ENCODE measurements at regions not wholly inside any gene's neighbourhood (a gene's known extent, or its start where the extent isn't known, plus 50 kb on each side); places are given as distances from the start of the nearest gene placed in this dataset.

DNA sequence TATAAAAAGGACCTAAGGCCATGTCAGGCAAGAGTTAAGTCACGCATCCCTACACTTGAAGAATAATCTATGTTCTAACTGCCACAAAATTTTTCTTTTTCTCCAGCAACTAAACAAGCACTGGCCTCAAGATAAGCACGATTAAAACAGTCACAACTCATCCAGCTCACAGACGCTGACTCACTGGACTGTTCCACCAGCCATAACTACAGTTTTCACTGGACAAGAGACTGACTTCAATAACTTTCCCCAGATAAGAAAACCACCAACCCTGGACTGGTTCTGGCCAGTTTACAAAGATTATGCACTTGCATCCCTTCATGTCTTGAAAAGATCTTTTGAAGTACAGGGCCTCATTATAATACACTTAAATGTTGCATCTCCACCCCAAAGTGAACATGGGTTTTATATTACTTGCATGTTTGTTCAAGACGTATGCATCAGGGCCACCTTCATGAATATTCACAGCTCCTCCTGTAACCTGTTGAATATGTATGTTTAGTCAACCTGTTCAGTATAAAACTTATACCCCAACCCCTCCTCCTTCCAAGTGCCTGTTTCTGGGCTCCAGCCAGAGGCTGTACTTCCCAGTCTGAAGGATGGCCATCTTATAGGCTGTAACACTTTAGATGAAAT lies 129.3 kb upstream of the EPB41L4A start:
- no peak overlapping the region for H3K27ac ChIP-seq
- TF ChIP-seq POLR2A (IDR thresholded peaks at IDR 0.05) = no peak
- TF ChIP-seq, protein P1, sequence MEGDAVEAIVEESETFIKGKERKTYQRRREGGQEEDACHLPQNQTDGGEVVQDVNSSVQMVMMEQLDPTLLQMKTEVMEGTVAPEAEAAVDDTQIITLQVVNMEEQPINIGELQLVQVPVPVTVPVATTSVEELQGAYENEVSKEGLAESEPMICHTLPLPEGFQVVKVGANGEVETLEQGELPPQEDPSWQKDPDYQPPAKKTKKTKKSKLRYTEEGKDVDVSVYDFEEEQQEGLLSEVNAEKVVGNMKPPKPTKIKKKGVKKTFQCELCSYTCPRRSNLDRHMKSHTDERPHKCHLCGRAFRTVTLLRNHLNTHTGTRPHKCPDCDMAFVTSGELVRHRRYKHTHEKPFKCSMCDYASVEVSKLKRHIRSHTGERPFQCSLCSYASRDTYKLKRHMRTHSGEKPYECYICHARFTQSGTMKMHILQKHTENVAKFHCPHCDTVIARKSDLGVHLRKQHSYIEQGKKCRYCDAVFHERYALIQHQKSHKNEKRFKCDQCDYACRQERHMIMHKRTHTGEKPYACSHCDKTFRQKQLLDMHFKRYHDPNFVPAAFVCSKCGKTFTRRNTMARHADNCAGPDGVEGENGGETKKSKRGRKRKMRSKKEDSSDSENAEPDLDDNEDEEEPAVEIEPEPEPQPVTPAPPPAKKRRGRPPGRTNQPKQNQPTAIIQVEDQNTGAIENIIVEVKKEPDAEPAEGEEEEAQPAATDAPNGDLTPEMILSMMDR (IDR thresholded peaks at IDR 0.05) = no peak
- intact Hi-C loops (cut with DNase I; ENCODE audit: low total_unique reads) = no loop called here
- no peaks in the 10 kb centered on the region for H3K27me3 ChIP-seq
- H3K4me1 ChIP-seq = no peaks in the 10 kb centered on the region
- no peak overlapping the region for H3K4me3 ChIP-seq
- H3K9me3 ChIP-seq = no peaks in the 10 kb centered on the region
- no peak for DNase-seq
- no peaks in the 10 kb centered on the region for H3K36me3 ChIP-seq

DNA sequence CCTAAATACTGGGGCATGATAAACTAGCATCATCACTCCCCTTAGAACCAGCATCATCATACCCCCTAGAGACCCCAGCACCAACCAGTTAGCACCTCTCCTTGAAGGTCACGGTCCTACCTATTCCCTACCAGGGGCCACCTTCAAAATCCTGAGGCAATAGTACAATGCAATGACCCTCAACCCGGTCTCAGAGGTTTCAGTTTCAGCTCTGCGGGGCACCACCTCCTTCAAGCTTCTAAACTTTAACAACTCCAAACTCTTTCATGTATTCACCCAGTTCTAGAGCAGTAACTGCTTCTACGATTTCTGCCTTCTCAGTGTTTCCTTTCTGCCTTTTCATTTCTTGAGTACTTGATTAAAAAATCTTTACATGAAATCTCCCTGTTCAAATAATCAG lies 130.1 kb upstream of the EPB41L4A start:
- no peak for DNase-seq
- TF ChIP-seq, protein P1 (IDR thresholded peaks at IDR 0.05) = no peak
- TF ChIP-seq POLR2A (IDR thresholded peaks at IDR 0.05) = no peak
- no peak overlapping the region for H3K27ac ChIP-seq
- H3K9me3 ChIP-seq = no peaks in the 10 kb centered on the region
- no peaks in the 10 kb centered on the region for H3K27me3 ChIP-seq
- no peaks in the 10 kb centered on the region for H3K36me3 ChIP-seq
- intact Hi-C loops (cut with DNase I; ENCODE audit: low total_unique reads) = no loop called here
- H3K4me3 ChIP-seq = no peak overlapping the region
- no peaks in the 10 kb centered on the region for H3K4me1 ChIP-seq

DNA sequence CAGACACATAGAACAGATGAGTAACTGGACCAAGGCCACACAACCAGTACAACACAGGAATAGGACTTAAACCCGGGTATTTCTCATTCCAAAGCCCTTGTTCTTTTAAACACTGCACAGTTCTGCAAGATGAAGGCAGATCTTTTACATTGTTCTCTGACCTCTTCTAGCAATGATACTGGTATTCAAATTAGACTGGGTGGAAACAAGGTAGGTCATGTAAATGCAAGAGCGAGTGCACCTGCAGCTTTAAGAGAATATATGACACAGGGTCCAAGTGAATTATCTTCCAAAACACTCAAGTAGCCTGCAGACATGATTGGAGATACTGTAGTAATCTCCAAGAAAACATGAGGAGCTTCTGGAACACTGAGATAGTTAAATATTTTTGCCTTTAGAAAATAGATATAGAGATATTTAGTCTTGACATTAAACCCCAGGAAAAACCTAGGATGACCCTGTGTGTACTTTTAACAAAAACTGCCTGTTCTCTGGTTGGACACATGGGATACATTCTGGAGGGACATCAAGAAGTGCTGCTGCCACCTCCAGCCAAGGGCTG lies 130.6 kb upstream of the EPB41L4A start:
- Histone ChIP-seq H3K4me1 (no peaks in the 10 kb centered on the region), H3K27ac (no peak overlapping the region), H3K27me3 (no peaks in the 10 kb centered on the region), H3K9me3 (no peaks in the 10 kb centered on the region), H3K4me3 (no peak overlapping the region), H3K36me3 (no peaks in the 10 kb centered on the region)
- intact Hi-C loops (cut with DNase I; ENCODE audit: low total_unique reads) = loop anchor here (5.0 kb wide), 1 partner anchor 213 kb away; no protein-coding TSS in a partner anchor
- TF ChIP-seq POLR2A (IDR thresholded peaks at IDR 0.05) = no peak
- TF ChIP-seq, protein P1 (IDR thresholded peaks at IDR 0.05) = no peak
- no peak for DNase-seq

DNA sequence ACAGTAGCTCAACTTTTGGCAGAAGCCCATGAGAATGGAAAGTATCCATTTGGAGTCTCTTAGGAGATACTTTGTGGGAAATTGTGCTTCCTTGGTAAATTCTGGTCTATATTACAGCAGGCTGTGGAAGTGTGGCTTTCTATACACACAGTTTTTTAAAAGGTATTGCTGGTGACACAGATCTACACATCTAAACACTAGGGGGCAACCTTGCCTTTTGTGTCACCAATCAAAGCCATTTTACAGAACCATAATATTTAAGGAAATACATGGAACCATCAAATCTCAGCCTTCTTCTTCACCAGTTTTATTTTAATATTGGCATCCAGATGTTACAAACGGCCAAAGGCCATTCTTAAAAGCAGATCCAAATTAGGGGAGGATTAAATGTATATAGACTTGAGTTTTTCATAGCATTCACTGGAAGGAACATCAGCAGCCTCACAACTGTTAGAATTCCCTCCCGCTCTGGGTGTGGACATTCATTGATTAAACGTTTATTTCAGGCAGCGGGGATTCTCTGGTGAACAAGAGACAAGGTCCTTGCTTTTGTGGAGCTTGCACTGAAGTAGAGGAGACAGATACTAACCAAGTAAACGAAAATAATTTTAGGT lies 132.4 kb upstream of the EPB41L4A start:
- Histone ChIP-seq H3K9me3 (no peaks in the 10 kb centered on the region), H3K27ac (no peak overlapping the region), H3K27me3 (no peaks in the 10 kb centered on the region), H3K4me3 (no peak overlapping the region), H3K4me1 (no peaks in the 10 kb centered on the region), H3K36me3 (no peaks in the 10 kb centered on the region)
- DNase-seq = peak in 1 of 2 donors; percentile 52
- TF ChIP-seq POLR2A (IDR thresholded peaks at IDR 0.05) = no peak
- TF ChIP-seq, protein P1 (IDR thresholded peaks at IDR 0.05) = peak; percentile 70 to 87 (median 79)
- intact Hi-C loops (cut with DNase I; ENCODE audit: low total_unique reads) = loop anchor here (5.0 kb wide), 1 partner anchor 211 kb away; no protein-coding TSS in a partner anchor

DNA sequence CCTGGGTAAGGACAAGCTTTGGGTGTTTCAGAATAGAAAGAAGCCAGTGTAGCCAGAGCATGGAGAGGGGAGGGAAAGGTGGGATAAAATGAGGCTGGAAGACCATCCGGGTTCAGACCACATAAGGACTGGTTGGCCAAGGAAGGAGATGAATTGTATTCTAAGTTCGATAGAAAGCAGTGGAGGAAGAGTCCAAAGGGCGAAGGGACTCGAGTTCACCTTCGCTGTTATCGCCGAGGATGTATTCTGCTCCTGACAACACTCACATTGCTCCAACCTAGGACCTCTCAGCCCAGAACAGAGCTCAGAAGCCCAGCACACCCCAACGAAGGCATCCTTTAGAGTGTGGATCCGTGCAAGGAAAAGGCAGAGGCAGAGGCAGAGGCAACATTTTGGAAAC lies 133.1 kb upstream of the EPB41L4A start:
- Histone ChIP-seq H3K36me3 (no peaks in the 10 kb centered on the region), H3K9me3 (no peaks in the 10 kb centered on the region), H3K27me3 (no peaks in the 10 kb centered on the region), H3K27ac (no peak overlapping the region), H3K4me3 (no peak overlapping the region), H3K4me1 (no peaks in the 10 kb centered on the region)
- no peak for DNase-seq
- TF ChIP-seq, protein P1 (IDR thresholded peaks at IDR 0.05) = no peak
- TF ChIP-seq POLR2A (IDR thresholded peaks at IDR 0.05) = no peak
- intact Hi-C loops (cut with DNase I; ENCODE audit: low total_unique reads) = loop anchor here (5.0 kb wide), 1 partner anchor 210 kb away; no protein-coding TSS in a partner anchor
